Activated naive CD4-positive, alpha-beta T cell treated with anti-CD3 and anti-CD28 coated beads, Interleukin-2, amount 10 ng/mL, durations not matched to agents 7 days and 5 days (primary cell): ENCODE measurements at regions not wholly inside any gene's neighbourhood (a gene's known extent, or its start where the extent isn't known, plus 50 kb on each side); places are given as distances from the start of the nearest gene placed in this dataset.

Experiments used
- CTCF ChIA-PET: fragments of 350-600 bp; sonication (Branson Sonifier 250); formaldehyde crosslinking; loops from one replicate; lab custom pipeline; 2021; ENCODE audit warnings: antibody characterized with exemption; lab: Charles Lee
- DNase-seq: peaks from one replicate; pipeline ENCODE4 v3.0.0-alpha.2; 2020
- H3K27ac Mint-ChIP-seq: one replicate; pipeline ENCODE4 v1.8.0; 2021; ENCODE audit warnings: mild to moderate bottlenecking, moderate library complexity, mixed read lengths
- H3K27me3 Mint-ChIP-seq: one replicate; pipeline ENCODE4 v1.8.0; 2021; ENCODE audit warnings: mild to moderate bottlenecking, mixed read lengths
- H3K36me3 Mint-ChIP-seq: one replicate; pipeline ENCODE4 v1.8.0; 2021; ENCODE audit warnings: mixed read lengths
- H3K4me1 Mint-ChIP-seq: one replicate; pipeline ENCODE4 v1.8.0; 2021; ENCODE audit warnings: mixed read lengths
- H3K4me3 Mint-ChIP-seq: one replicate; pipeline ENCODE4 v1.8.0; 2021; ENCODE audit warnings: mild to moderate bottlenecking, moderate library complexity, mixed read lengths
- H3K9me3 Mint-ChIP-seq: one replicate; pipeline ENCODE4 v1.8.0; 2021; ENCODE audit warnings: mixed read lengths

GRCh38 chr1:234871710-234872271 lies 256.8 kb downstream of the TOMM20 start:
- Mint-ChIP-seq H3K36me3 (no peaks in the 10 kb centered on the region), H3K27ac (no peak overlapping the region), H3K4me1 (peaks cover 10% of the 10 kb centered on the region), H3K27me3 (peaks cover 9% of the 10 kb centered on the region), H3K4me3 (no peak overlapping the region), H3K9me3 (no peaks in the 10 kb centered on the region)
- no peak for DNase-seq
- CTCF ChIA-PET: no interaction called here

- H3K27me3 Mint-ChIP-seq: peaks cover 9% of the 10 kb centered on the region
- H3K4me1 Mint-ChIP-seq: peaks cover 8% of the 10 kb centered on the region
- H3K36me3 Mint-ChIP-seq: no peaks in the 10 kb centered on the region
- no peak overlapping the region for H3K4me3 Mint-ChIP-seq
- CTCF ChIA-PET: interaction anchor here (1.3 kb wide), 1 partner anchor 10 kb away, joined by 5 read pairs; no protein-coding TSS in a partner anchor
- no peak for DNase-seq
- H3K9me3 Mint-ChIP-seq: peaks cover 3% of the 10 kb centered on the region
- H3K27ac Mint-ChIP-seq: no peak overlapping the region
Measured at GRCh38 chr1:234871039-234871709, 257.5 kb downstream of the TOMM20 start.

GRCh38 chr1:234870020-234870981 lies 258.3 kb downstream of the TOMM20 start:
- CTCF ChIA-PET: interaction anchor here (1.3 kb wide), 1 partner anchor 9 kb away, joined by 5 read pairs; no protein-coding TSS in a partner anchor
- Mint-ChIP-seq H3K4me1 (peaks cover 6% of the 10 kb centered on the region), H3K9me3 (peaks cover 6% of the 10 kb centered on the region), H3K27ac (no peak overlapping the region), H3K4me3 (no peak overlapping the region), H3K27me3 (peaks cover 9% of the 10 kb centered on the region), H3K36me3 (no peaks in the 10 kb centered on the region)
- no peak for DNase-seq

GRCh38 chr1:234869182-234870019 lies 259.2 kb downstream of the TOMM20 start:
- CTCF ChIA-PET: no interaction called here

DNA sequence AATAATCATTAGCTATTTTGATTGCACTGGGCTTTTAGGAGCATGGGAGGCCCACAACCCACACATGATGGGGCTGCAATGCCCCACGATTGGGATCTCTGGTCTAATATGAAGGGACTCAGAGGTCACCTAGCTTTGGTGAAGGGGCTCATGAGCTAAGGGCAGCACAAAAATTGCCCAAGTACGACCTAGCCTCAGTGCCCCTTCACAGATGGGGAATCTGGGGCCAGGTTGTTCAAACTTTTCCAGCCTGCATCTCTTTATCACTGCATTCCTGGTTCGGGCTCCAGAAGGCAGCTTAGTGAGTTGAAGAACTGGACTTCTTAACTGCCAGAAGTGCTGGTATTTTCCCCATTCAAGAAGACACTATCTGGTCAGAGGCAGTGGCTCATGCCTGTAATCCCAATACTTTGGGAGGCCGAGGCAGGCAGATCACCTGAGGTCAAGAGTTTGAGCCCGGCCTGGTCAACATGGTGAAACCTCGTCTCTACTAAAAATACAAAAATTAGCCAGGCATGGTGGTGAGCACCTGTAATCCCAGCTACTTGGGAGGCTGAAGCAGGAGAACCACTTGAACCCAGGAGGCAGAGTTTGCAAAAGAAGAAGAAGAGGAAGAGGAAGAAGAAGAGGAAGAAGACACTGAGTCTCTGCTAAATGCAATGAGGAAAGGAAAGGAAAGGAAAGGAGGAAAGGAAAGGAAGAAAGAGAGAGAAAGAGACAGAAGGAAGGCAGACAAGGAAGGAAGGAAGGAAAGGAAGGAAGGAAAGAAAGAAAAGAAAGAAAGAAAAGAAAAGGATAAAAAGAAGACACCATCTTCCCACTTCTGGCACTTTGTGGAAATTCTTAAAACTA lies 258.5 kb upstream of the IRF2BP2 start:
- Mint-ChIP-seq H3K4me1 (peaks cover 5% of the 10 kb centered on the region), H3K9me3 (peaks cover 9% of the 10 kb centered on the region), H3K36me3 (no peaks in the 10 kb centered on the region), H3K27me3 (peaks cover 15% of the 10 kb centered on the region), H3K27ac (no peak overlapping the region), H3K4me3 (no peak overlapping the region)
- CTCF ChIA-PET: no interaction called here
- no peak for DNase-seq

More at GRCh38 chr1:234869182-234870019, 259.2 kb downstream of the TOMM20 start:
- Mint-ChIP-seq H3K4me1 (peaks cover 5% of the 10 kb centered on the region), H3K27ac (no peak overlapping the region), H3K4me3 (no peak overlapping the region), H3K36me3 (no peaks in the 10 kb centered on the region), H3K9me3 (peaks cover 9% of the 10 kb centered on the region), H3K27me3 (peaks cover 9% of the 10 kb centered on the region)
- DNase-seq: no peak

- CTCF ChIA-PET: no interaction called here
- Mint-ChIP-seq H3K36me3 (no peaks in the 10 kb centered on the region), H3K4me3 (no peak overlapping the region), H3K27me3 (peaks cover 20% of the 10 kb centered on the region), H3K27ac (no peak overlapping the region), H3K9me3 (peaks cover 9% of the 10 kb centered on the region), H3K4me1 (peaks cover 7% of the 10 kb centered on the region)
- no peak for DNase-seq
Measured at GRCh38 chr1:234866007-234866866, 256.3 kb upstream of the IRF2BP2 start.

- peaks cover 20% of the 10 kb centered on the region for H3K27me3 Mint-ChIP-seq
- H3K9me3 Mint-ChIP-seq: peaks cover 11% of the 10 kb centered on the region
- H3K4me1 Mint-ChIP-seq: peaks cover 7% of the 10 kb centered on the region
- H3K4me3 Mint-ChIP-seq: no peak overlapping the region
- H3K36me3 Mint-ChIP-seq: no peaks in the 10 kb centered on the region
- H3K27ac Mint-ChIP-seq: no peak overlapping the region
- CTCF ChIA-PET: no interaction called here
- DNase-seq: no peak
Measured at GRCh38 chr1:234865171-234866006, 255.4 kb upstream of the IRF2BP2 start.

GRCh38 chr1:234864116-234864515 lies 254.1 kb upstream of the IRF2BP2 start:
- Mint-ChIP-seq H3K4me1 (peaks cover 11% of the 10 kb centered on the region), H3K27me3 (peaks cover 17% of the 10 kb centered on the region), H3K9me3 (peaks cover 11% of the 10 kb centered on the region), H3K27ac (no peak overlapping the region), H3K4me3 (no peak overlapping the region), H3K36me3 (peaks cover 3% of the 10 kb centered on the region)
- DNase-seq: no peak
- CTCF ChIA-PET: no interaction called here

GRCh38 chr1:234863551-234863971 lies 253.6 kb upstream of the IRF2BP2 start:
- CTCF ChIA-PET: no interaction called here
- no peak for DNase-seq
- H3K9me3 Mint-ChIP-seq: peaks cover 11% of the 10 kb centered on the region
- peaks cover 11% of the 10 kb centered on the region for H3K4me1 Mint-ChIP-seq
- H3K27me3 Mint-ChIP-seq: peaks cover 11% of the 10 kb centered on the region
- no peak overlapping the region for H3K4me3 Mint-ChIP-seq
- H3K27ac Mint-ChIP-seq: no peak overlapping the region
- peaks cover 3% of the 10 kb centered on the region for H3K36me3 Mint-ChIP-seq

DNA sequence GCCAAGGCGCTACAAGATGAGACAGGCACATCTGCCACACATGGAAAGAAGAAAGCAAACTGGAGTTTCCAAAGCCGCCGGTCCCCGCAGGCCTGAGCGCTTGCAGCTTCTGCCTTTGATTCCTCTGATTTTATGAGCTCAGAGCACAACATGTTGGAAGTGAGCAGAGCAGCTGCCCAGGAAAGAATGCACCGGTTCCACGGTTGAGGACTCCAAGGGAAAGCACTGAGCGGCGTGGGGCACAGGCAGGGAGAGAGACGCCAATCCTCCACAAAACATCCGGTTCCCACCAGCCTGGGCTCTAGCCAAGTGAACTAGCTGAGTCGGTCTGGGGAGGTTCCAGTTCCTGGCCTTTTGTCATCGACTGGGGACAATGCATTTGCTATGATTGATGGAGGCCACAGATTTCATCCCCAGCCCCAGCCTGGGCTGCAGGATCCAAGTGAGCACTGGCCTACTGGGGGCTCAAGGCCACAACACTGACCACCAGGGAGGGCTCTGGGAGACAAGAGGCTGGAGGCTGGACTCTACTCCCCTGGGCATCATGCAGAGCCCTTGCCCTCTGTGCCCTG lies 253.1 kb upstream of the IRF2BP2 start:
- peaks cover 3% of the 10 kb centered on the region for H3K36me3 Mint-ChIP-seq
- no peak for DNase-seq

DNA sequence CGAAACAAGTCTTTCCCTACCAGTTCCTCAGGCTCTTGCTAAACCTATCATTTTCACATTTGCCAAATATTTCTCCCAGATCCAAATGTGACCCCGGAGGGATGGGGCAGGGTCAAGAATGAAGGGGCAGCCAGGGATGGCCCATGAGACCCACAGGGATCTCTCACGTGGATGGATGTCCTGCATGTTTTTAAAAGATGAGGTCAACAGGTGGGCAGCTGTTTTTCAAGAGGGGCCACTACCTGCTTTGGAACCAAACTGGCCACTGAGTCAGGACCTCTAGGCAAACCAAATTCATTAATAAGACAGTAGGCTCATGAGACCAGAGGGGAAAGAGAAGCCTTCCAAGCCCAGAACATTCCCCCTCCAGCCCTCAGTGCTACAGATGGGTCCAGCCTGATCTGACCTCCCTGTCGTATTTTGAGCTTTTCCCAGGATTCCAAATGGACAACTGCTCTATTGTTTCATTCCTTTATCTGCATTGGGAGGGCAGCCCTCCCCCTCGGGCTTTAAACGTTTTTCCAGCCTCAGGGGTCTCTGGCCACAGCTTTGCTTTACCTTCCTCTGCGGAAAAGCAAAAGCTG lies 252.5 kb upstream of the IRF2BP2 start:
- H3K27ac Mint-ChIP-seq: no peak overlapping the region
- no peak overlapping the region for H3K4me3 Mint-ChIP-seq
- H3K4me1 Mint-ChIP-seq: peaks cover 11% of the 10 kb centered on the region
- H3K36me3 Mint-ChIP-seq: peaks cover 3% of the 10 kb centered on the region
- no peak for DNase-seq
- CTCF ChIA-PET: no interaction called here
- H3K27me3 Mint-ChIP-seq: peaks cover 11% of the 10 kb centered on the region
- H3K9me3 Mint-ChIP-seq: peaks cover 11% of the 10 kb centered on the region

More for the DNA sequence above, 253.1 kb upstream of the IRF2BP2 start:
- CTCF ChIA-PET: no interaction called here
- Mint-ChIP-seq H3K27ac (no peak overlapping the region), H3K4me3 (no peak overlapping the region), H3K27me3 (peaks cover 11% of the 10 kb centered on the region), H3K4me1 (peaks cover 11% of the 10 kb centered on the region), H3K9me3 (peaks cover 11% of the 10 kb centered on the region)
